ENCODE measurements at regions not wholly inside any gene's neighbourhood (a gene's known extent, or its start where the extent isn't known, plus 50 kb on each side); places are given as distances from the start of the nearest gene placed in this dataset.

DNA sequence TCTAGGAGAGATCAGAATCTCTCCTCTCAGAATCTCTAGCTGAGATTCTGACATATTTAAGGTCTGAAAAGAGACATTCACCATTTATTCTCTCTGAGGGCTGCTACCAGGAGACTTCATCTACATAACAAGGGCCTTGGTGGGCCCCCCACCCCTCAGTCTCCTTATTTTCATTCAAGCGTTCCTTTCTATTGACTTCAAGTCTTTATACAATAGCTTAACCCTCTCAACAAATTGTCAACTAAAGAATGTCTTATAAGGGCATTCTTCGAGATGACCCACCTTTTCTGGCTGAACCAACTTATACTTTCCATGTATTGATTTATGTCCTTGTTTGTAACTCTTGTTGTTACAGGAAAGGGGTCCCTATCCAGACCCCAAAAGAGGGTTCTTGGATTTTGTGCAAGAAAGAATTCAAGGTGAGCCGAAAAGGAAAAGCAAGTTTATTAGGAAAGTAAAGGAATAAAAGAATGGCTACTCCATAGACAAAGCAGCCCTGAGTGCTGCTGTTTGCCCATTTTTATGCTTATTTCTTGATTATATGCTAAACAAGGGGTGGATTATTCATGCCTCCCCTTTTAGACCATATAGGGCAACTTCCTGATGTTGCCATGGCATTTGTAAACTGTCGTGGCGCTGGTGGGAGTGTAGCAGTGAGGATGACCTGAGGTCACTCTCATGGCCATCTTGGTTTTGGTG is 209.5 kb upstream of the ALCAM start:
- TF ChIP-seq TAF1 (IDR thresholded peaks at IDR 0.05; ENCODE audit: low read depth): no peak
- no peak for TF ChIP-seq EZH2 (IDR thresholded peaks at IDR 0.05; ENCODE audit: borderline replicate concordance, insufficient read depth, low read length, poor library complexity, severe bottlenecking)
- TF ChIP-seq, protein P1, sequence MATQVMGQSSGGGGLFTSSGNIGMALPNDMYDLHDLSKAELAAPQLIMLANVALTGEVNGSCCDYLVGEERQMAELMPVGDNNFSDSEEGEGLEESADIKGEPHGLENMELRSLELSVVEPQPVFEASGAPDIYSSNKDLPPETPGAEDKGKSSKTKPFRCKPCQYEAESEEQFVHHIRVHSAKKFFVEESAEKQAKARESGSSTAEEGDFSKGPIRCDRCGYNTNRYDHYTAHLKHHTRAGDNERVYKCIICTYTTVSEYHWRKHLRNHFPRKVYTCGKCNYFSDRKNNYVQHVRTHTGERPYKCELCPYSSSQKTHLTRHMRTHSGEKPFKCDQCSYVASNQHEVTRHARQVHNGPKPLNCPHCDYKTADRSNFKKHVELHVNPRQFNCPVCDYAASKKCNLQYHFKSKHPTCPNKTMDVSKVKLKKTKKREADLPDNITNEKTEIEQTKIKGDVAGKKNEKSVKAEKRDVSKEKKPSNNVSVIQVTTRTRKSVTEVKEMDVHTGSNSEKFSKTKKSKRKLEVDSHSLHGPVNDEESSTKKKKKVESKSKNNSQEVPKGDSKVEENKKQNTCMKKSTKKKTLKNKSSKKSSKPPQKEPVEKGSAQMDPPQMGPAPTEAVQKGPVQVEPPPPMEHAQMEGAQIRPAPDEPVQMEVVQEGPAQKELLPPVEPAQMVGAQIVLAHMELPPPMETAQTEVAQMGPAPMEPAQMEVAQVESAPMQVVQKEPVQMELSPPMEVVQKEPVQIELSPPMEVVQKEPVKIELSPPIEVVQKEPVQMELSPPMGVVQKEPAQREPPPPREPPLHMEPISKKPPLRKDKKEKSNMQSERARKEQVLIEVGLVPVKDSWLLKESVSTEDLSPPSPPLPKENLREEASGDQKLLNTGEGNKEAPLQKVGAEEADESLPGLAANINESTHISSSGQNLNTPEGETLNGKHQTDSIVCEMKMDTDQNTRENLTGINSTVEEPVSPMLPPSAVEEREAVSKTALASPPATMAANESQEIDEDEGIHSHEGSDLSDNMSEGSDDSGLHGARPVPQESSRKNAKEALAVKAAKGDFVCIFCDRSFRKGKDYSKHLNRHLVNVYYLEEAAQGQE (IDR thresholded peaks at IDR 0.05; ENCODE audit: borderline replicate concordance): no peak
- TF ChIP-seq RAD21 (conservative IDR thresholded peaks at IDR 0.05): no peak
- TF ChIP-seq, protein P2, sequence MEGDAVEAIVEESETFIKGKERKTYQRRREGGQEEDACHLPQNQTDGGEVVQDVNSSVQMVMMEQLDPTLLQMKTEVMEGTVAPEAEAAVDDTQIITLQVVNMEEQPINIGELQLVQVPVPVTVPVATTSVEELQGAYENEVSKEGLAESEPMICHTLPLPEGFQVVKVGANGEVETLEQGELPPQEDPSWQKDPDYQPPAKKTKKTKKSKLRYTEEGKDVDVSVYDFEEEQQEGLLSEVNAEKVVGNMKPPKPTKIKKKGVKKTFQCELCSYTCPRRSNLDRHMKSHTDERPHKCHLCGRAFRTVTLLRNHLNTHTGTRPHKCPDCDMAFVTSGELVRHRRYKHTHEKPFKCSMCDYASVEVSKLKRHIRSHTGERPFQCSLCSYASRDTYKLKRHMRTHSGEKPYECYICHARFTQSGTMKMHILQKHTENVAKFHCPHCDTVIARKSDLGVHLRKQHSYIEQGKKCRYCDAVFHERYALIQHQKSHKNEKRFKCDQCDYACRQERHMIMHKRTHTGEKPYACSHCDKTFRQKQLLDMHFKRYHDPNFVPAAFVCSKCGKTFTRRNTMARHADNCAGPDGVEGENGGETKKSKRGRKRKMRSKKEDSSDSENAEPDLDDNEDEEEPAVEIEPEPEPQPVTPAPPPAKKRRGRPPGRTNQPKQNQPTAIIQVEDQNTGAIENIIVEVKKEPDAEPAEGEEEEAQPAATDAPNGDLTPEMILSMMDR (IDR thresholded peaks at IDR 0.05; ENCODE audit: poor library complexity, severe bottlenecking): no peak
- TF ChIP-seq MXI1 (conservative IDR thresholded peaks at IDR 0.05; ENCODE audit: poor library complexity, severe bottlenecking): no peak
- TF ChIP-seq EP300 (conservative IDR thresholded peaks at IDR 0.05; ENCODE audit: poor library complexity, severe bottlenecking): no peak
- TF ChIP-seq SMC3 (conservative IDR thresholded peaks at IDR 0.05; ENCODE audit: poor library complexity): no peak
- TF ChIP-seq POLR2AphosphoS5 (IDR thresholded peaks at IDR 0.05): no peak
- Histone ChIP-seq H2AFZ (ENCODE audit: low read depth, low read length) (no peak overlapping the region), H3K27ac (ENCODE audit: low read length) (no peak overlapping the region), H4K20me1 (ENCODE audit: insufficient read depth) (no peaks in the 10 kb centered on the region), H3K4me3 (ENCODE audit: low read length) (no peak overlapping the region), H3K9ac (ENCODE audit: low read length) (no peak overlapping the region), H3K79me2 (replicated peaks; ENCODE audit: insufficient read depth, low read length) (no peaks in the 10 kb centered on the region), H3K27me3 (ENCODE audit: insufficient read depth, low read depth, low read length) (no peaks in the 10 kb centered on the region), H3K9me3 (ENCODE audit: low read length) (no peaks in the 10 kb centered on the region), H3K9me2 (ENCODE audit: insufficient read depth, low read length) (no peaks in the 10 kb centered on the region), H3K4me2 (ENCODE audit: low read length) (no peak overlapping the region), H3K36me3 (ENCODE audit: insufficient read depth, low read length) (no peaks in the 10 kb centered on the region), H3F3A (ENCODE audit: insufficient read depth, low read length, poor library complexity, severe bottlenecking) (no peaks in the 10 kb centered on the region)

DNA sequence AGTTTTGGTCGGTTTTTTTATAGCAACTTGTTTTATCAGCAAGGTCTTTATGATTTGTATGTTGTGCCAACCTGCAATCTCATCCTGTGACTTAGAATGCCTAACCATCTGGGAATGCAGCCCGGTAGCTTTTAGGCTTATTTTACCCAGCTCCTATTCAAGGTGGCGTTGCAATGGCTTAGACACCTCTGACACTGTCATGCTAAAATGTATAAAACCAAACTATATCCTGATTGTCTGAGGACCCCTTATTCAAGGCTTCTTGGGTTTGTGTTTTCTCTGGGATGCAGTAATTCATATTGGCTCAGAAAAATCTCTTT is 209.0 kb upstream of the ALCAM start:
- Histone ChIP-seq H3K27ac (ENCODE audit: low read length) (no peak overlapping the region), H3K4me3 (ENCODE audit: low read length) (no peak overlapping the region)

More for the DNA sequence above, 209.0 kb upstream of the ALCAM start:
- Histone ChIP-seq H3K4me2 (ENCODE audit: low read length) (no peak overlapping the region), H3K79me2 (replicated peaks; ENCODE audit: insufficient read depth, low read length) (no peaks in the 10 kb centered on the region), H3K27me3 (ENCODE audit: insufficient read depth, low read depth, low read length) (no peaks in the 10 kb centered on the region), H2AFZ (ENCODE audit: low read depth, low read length) (no peak overlapping the region), H3K9ac (ENCODE audit: low read length) (no peak overlapping the region), H3K9me2 (ENCODE audit: insufficient read depth, low read length) (no peaks in the 10 kb centered on the region), H3K36me3 (ENCODE audit: insufficient read depth, low read length) (no peaks in the 10 kb centered on the region), H4K20me1 (ENCODE audit: insufficient read depth) (no peaks in the 10 kb centered on the region), H3F3A (ENCODE audit: insufficient read depth, low read length, poor library complexity, severe bottlenecking) (no peaks in the 10 kb centered on the region), H3K9me3 (ENCODE audit: low read length) (no peaks in the 10 kb centered on the region)
- TF ChIP-seq, protein P2 (IDR thresholded peaks at IDR 0.05; ENCODE audit: poor library complexity, severe bottlenecking): no peak
- TF ChIP-seq EP300 (conservative IDR thresholded peaks at IDR 0.05; ENCODE audit: poor library complexity, severe bottlenecking) (no peak), MXI1 (conservative IDR thresholded peaks at IDR 0.05; ENCODE audit: poor library complexity, severe bottlenecking) (no peak), POLR2AphosphoS5 (IDR thresholded peaks at IDR 0.05) (no peak), RAD21 (conservative IDR thresholded peaks at IDR 0.05) (no peak), TAF1 (IDR thresholded peaks at IDR 0.05; ENCODE audit: low read depth) (no peak), EZH2 (IDR thresholded peaks at IDR 0.05; ENCODE audit: borderline replicate concordance, insufficient read depth, low read length, poor library complexity, severe bottlenecking) (no peak), SMC3 (conservative IDR thresholded peaks at IDR 0.05; ENCODE audit: poor library complexity) (no peak)
- TF ChIP-seq, protein P1 (IDR thresholded peaks at IDR 0.05; ENCODE audit: borderline replicate concordance): no peak
